HepG2 (cell line): ENCODE measurements at regions not wholly inside any gene's neighbourhood (a gene's known extent, or its start where the extent isn't known, plus 50 kb on each side); places are given as distances from the start of the nearest gene placed in this dataset.

Source experiments
- ATAC-seq: fragments of 200-7000 bp; cut with Tn5 transposase; 3 replicates; pipeline ENCODE4 v1.9.1; 2020; ENCODE audit warnings: mild to moderate bottlenecking, moderate library complexity
- BruUV-seq: library from RNA; stranded (reverse); fragments of 400-500 nt; replicated peaks from 2 replicates; lab custom pipeline; 2021; lab: Mats Ljungman, UMichigan
- CTCF ChIA-PET: fragments of 300-600 bp; formaldehyde crosslinking; extraction: SDS; loops from one replicate; lab custom pipeline; 2021; ENCODE audit warnings: low total read pairs, inconsistent platforms, low intra/inter-chr PET ratio; lab: Yijun Ruan, JAX
- POLR2A ChIA-PET: fragments of 350-600 bp; sonication (Branson Sonifier 250); formaldehyde crosslinking; loops from one replicate; lab custom pipeline; 2020; ENCODE audit warnings: antibody characterized with exemption, inconsistent platforms; lab: Yijun Ruan, JAX
- DNase-seq: peaks from one replicate; pipeline ENCODE4 v3.0.0-alpha.2; 2015; ENCODE audit warnings: low spot score
- FAIRE-seq: peaks from 3 replicates; lab custom pipeline; 2011; peaks lifted over from hg19 to GRCh38; lab: Jason Lieb, UNC
- H2AFZ ChIP-seq: one replicate; pipeline ENCODE4 v1.6.1; 2011; ENCODE audit warnings: low read length, inconsistent platforms
- H3K27ac ChIP-seq: fragments of 300-600 bp; 3 replicates; pipeline ENCODE4 v1.8.0; 2011; ENCODE audit warnings: mixed run types, mild to moderate bottlenecking, mixed read lengths, low read length, inconsistent platforms; ENCODE audit not compliant: insufficient read depth; ENCODE audit errors: extremely low read length
- H3K27me3 ChIP-seq, 2 experiments: fragments of 200-600 bp in 1 of 2; 2 replicates in 1 of 2; 3 replicates in 1 of 2; pipeline versions ENCODE4 v1.6.0 to v1.8.0; 2011; ENCODE audit warnings: low read length in 2 of 2, mild to moderate bottlenecking in 2 of 2, moderate library complexity in 2 of 2, inconsistent platforms in 1 of 2; ENCODE audit not compliant: insufficient read depth in 2 of 2, control insufficient read depth in 1 of 2
- H3K36me3 ChIP-seq, 2 experiments: fragments of 200-600 bp in 1 of 2; replicated peaks in 1 of 2; 2 replicates in 1 of 2; 3 replicates in 1 of 2; pipeline versions ENCODE4 v1.5.1 to v1.8.0; 2011; ENCODE audit warnings: low read length in 2 of 2, inconsistent platforms in 1 of 2; ENCODE audit not compliant: insufficient read depth in 2 of 2, control insufficient read depth in 1 of 2
- H3K4me1 ChIP-seq: 2 replicates; pipeline ENCODE4 v1.5.1; 2012; ENCODE audit warnings: low read length, inconsistent platforms; ENCODE audit not compliant: insufficient read depth
- H3K4me2 ChIP-seq: 2 replicates; pipeline ENCODE4 v1.6.0; 2011; ENCODE audit warnings: low read depth, low read length, inconsistent platforms
- H3K4me3 ChIP-seq, 3 experiments: fragments of 200-600 bp in 1 of 3; sonication (generic), shearing (Covaris generic) in 1 of 3; replicated peaks in 1 of 3; 2 replicates each; pipeline ENCODE4 v1.5.1; 2011 to 2016; ENCODE audit warnings: low read length in 3 of 3, inconsistent platforms in 2 of 3, low read depth in 2 of 3, mild to moderate bottlenecking in 2 of 3, control low read depth in 1 of 3, mixed read lengths in 1 of 3; ENCODE audit not compliant: insufficient read depth in 1 of 3
- H3K79me2 ChIP-seq: one replicate; pipeline ENCODE4 v1.6.1; 2011; ENCODE audit warnings: low read length, inconsistent platforms; ENCODE audit not compliant: insufficient read depth
- H3K9ac ChIP-seq: 2 replicates; pipeline ENCODE4 v1.6.0; 2011; ENCODE audit warnings: mild to moderate bottlenecking, low read depth, low read length, inconsistent platforms; ENCODE audit not compliant: insufficient read depth
- H3K9me3 ChIP-seq: 2 replicates; pipeline ENCODE4 v1.5.1; 2012; ENCODE audit warnings: mild to moderate bottlenecking, low read length
- H4K20me1 ChIP-seq: 2 replicates; pipeline ENCODE4 v1.6.0; 2011; ENCODE audit warnings: inconsistent platforms, mild to moderate bottlenecking, low read length, moderate library complexity; ENCODE audit not compliant: insufficient read depth
- CBX5 ChIP-seq: sonication (generic); formaldehyde crosslinking; IDR thresholded peaks from 2 replicates; pipeline ENCODE4 v1.4.0; 2020; ENCODE audit warnings: missing genetic modification reagents, borderline replicate concordance
- EEA1 ChIP-seq: sonication (generic); formaldehyde crosslinking; IDR thresholded peaks from 2 replicates; pipeline ENCODE4 v1.5.1; 2020; ENCODE audit warnings: mild to moderate bottlenecking, missing genetic modification reagents, borderline replicate concordance
- GFI1 ChIP-seq: sonication (generic); formaldehyde crosslinking; IDR thresholded peaks from 2 replicates; pipeline ENCODE4 v1.5.0; 2020; ENCODE audit warnings: missing genetic modification reagents, mild to moderate bottlenecking, borderline replicate concordance
- GTF3A ChIP-seq: sonication (generic); formaldehyde crosslinking; conservative IDR thresholded peaks from 2 replicates; pipeline ENCODE4 v1.4.0; 2020; ENCODE audit warnings: mild to moderate bottlenecking, missing genetic modification reagents
- HMG20A ChIP-seq: IDR thresholded peaks from 2 replicates; pipeline ENCODE4 v1.6.1; 2016; ENCODE audit warnings: borderline replicate concordance
- RAD51 ChIP-seq: fragments of 450-650 bp; IDR thresholded peaks from 2 replicates; pipeline ENCODE4 v1.6.1; 2016; ENCODE audit warnings: borderline replicate concordance
- SNRNP70 ChIP-seq: fragments of 200-400 bp; formaldehyde crosslinking; IDR thresholded peaks from 2 replicates; pipeline ENCODE4 v1.6.1; 2017; ENCODE audit warnings: mild to moderate bottlenecking, low read depth, low read length, moderate library complexity
- ZNF383 ChIP-seq: sonication (generic); formaldehyde crosslinking; IDR thresholded peaks from 2 replicates; pipeline ENCODE4 v1.4.0; 2020; ENCODE audit warnings: missing genetic modification reagents, mild to moderate bottlenecking, borderline replicate concordance
- ZNF430 ChIP-seq: sonication (generic); formaldehyde crosslinking; IDR thresholded peaks from 2 replicates; pipeline ENCODE4 v1.9.0; 2021; ENCODE audit warnings: mild to moderate bottlenecking, missing genetic modification reagents
- ZNF713 ChIP-seq: sonication (generic); formaldehyde crosslinking; IDR thresholded peaks from 2 replicates; pipeline ENCODE4 v1.4.0; 2020; ENCODE audit warnings: mild to moderate bottlenecking, missing genetic modification reagents
- ZSCAN21 ChIP-seq: sonication (generic); formaldehyde crosslinking; IDR thresholded peaks from 2 replicates; pipeline ENCODE4 v1.8.0; 2022; ENCODE audit warnings: mild to moderate bottlenecking, missing genetic modification reagents, moderate library complexity, borderline replicate concordance
- WGBS: methylation state at CpG from one replicate; pipeline ENCODE4 v1.1.6; 2017; ENCODE audit warnings: low lambda C conversion rate; 5-methylcytosine and 5-hydroxymethylcytosine counted together
- in situ Hi-C: cut with HindIII; loops from 2 replicates; pipeline ENCODE4 v1.10.0; 2017; ENCODE audit warnings: low pct_unique_long_range_greater_than_20kb; ENCODE audit not compliant: extremely low pct_ligation_motif_present
- intact Hi-C: fragments of 100-400 bp; cut with micrococcal nuclease; formaldehyde crosslinking; loops from one replicate; pipeline ENCODE4 v1.10.0; 2022; ENCODE audit not compliant: unreplicated experiment
- TF ChIP-seq, protein P1 (sequence below): sonication (generic); formaldehyde crosslinking; IDR thresholded peaks from 2 replicates; pipeline ENCODE4 v1.9.0; 2021; ENCODE audit warnings: missing genetic modification reagents, mild to moderate bottlenecking, borderline replicate concordance
- TF ChIP-seq, protein P2 (sequence below): sonication (generic); formaldehyde crosslinking; IDR thresholded peaks from 2 replicates; pipeline ENCODE4 v1.8.1; 2023; ENCODE audit warnings: mild to moderate bottlenecking, missing genetic modification reagents
- TF ChIP-seq, protein P3 (sequence below), 2 experiments: sonication (generic) in 1 of 2; formaldehyde crosslinking in 1 of 2; IDR thresholded peaks; 2 replicates each; pipeline versions ENCODE4 v1.5.1 to v1.6.1; 2011 to 2020; ENCODE audit warnings: borderline replicate concordance in 1 of 2, low read depth in 1 of 2, low read length in 1 of 2, mild to moderate bottlenecking in 1 of 2, missing genetic modification reagents in 1 of 2, moderate library complexity in 1 of 2

DNA sequence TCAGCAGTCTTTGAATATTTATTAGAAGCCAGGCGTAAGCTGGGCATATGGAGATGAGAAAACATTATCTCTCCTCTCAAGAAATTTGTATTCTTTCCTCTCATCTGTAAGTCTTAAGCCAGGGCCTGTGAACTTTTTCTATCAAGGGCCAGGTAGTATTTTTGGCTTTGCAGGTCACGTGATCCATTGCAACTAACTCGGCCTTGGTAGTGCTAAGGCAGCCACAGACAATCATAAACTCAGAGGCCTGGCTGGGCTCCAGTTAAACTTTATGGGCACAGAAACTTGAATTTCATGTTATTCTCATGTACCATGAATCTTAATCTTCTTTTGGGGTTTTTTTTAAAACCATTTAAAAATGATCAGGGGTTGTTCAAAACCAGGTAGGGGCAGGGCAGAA lies 117.4 kb upstream of the PELI2 start:
- H2AFZ ChIP-seq, result no peak overlapping the region
- FAIRE-seq (no peak), DNase-seq (no peak), ATAC-seq (no peak)
- TF ChIP-seq ZNF383 (no peak), SNRNP70 (no peak), GTF3A (CRISPR knock-in tag) (no peak), EEA1 (CRISPR knock-in tag) (no peak), ZNF430 (CRISPR knock-in tag) (no peak), HMG20A (CRISPR knock-in tag) (no peak), ZNF713 (CRISPR knock-in tag) (no peak), RAD51 (peak; percentile 69; the same call in 1 of the 2 replicates), GFI1 (CRISPR knock-in tag) (no peak), CBX5 (CRISPR knock-in tag) (no peak), ZSCAN21 (CRISPR knock-in tag) (no peak)
- TF ChIP-seq, protein P1, sequence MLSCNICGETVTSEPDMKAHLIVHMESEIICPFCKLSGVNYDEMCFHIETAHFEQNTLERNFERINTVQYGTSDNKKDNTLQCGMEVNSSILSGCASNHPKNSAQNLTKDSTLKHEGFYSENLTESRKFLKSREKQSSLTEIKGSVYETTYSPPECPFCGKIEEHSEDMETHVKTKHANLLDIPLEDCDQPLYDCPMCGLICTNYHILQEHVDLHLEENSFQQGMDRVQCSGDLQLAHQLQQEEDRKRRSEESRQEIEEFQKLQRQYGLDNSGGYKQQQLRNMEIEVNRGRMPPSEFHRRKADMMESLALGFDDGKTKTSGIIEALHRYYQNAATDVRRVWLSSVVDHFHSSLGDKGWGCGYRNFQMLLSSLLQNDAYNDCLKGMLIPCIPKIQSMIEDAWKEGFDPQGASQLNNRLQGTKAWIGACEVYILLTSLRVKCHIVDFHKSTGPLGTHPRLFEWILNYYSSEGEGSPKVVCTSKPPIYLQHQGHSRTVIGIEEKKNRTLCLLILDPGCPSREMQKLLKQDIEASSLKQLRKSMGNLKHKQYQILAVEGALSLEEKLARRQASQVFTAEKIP (CRISPR knock-in tag), result no peak
- TF ChIP-seq, protein P2, sequence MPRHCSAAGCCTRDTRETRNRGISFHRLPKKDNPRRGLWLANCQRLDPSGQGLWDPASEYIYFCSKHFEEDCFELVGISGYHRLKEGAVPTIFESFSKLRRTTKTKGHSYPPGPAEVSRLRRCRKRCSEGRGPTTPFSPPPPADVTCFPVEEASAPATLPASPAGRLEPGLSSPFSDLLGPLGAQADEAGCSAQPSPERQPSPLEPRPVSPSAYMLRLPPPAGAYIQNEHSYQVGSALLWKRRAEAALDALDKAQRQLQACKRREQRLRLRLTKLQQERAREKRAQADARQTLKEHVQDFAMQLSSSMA, result no peak
- TF ChIP-seq, protein P3, sequence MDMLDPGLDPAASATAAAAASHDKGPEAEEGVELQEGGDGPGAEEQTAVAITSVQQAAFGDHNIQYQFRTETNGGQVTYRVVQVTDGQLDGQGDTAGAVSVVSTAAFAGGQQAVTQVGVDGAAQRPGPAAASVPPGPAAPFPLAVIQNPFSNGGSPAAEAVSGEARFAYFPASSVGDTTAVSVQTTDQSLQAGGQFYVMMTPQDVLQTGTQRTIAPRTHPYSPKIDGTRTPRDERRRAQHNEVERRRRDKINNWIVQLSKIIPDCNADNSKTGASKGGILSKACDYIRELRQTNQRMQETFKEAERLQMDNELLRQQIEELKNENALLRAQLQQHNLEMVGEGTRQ (IDR thresholded peaks at IDR 0.05; ENCODE audit: low read depth, low read length), result peak; percentile 37; the same call in 1 of the 2 replicates
- TF ChIP-seq, protein P3 (CRISPR knock-in tag; IDR thresholded peaks at IDR 0.05; ENCODE audit: borderline replicate concordance), result no peak
- no peak overlapping the region for H3K27ac ChIP-seq
- no peaks in the 10 kb centered on the region for H3K9me3 ChIP-seq
- H3K4me3 ChIP-seq, result no peak overlapping the region
- in situ Hi-C loops, result no loop called here
- WGBS, result 7% methylated on average over 3 of the region's 3 CpGs
- H3K27me3 ChIP-seq, result 0 out of 5 replicates have a peak, but pooled peaks cover 0 to 4% of the 10 kb centered on the region in 2 experiments
- H3K9ac ChIP-seq, result no peak overlapping the region
- no peaks in the 10 kb centered on the region for H3K4me1 ChIP-seq
- no peak overlapping the region for H3K4me2 ChIP-seq
- intact Hi-C loops, result no loop called here
- no peaks in the 10 kb centered on the region for H3K79me2 ChIP-seq
- CTCF ChIA-PET, result no interaction called here
- POLR2A ChIA-PET, result no interaction called here
- no peaks in the 10 kb centered on the region for H3K36me3 ChIP-seq
- no peaks in the 10 kb centered on the region for H4K20me1 ChIP-seq
- no TSS peak for BruUV-seq
